Frontal cortex (tissue), 3 donors: ENCODE measurements at regions not wholly inside any gene's neighbourhood (a gene's known extent, or its start where the extent isn't known, plus 50 kb on each side); places are given as distances from the start of the nearest gene placed in this dataset.
A peak's percentile ranks its signal among the peaks of the same experiment; 100 is the strongest.
"Not testable (repeated sequence)": the region's sequence is repeated elsewhere in the genome, so short reads cannot be mapped to it uniquely, and the experiment has no call there.

Experiments
- DNase-seq, 2 donors: peaks; one replicate each; pipeline ENCODE4 v3.0.0; 2012; ENCODE audit warnings: low spot score in 2 of 2
- FAIRE-seq: peaks from 2 replicates; lab custom pipeline; 2012; peaks lifted over from hg19 to GRCh38; lab: Jason Lieb, UNC
- donor health status: control.
- donor health status: control.
- donor health status: control.

DNA sequence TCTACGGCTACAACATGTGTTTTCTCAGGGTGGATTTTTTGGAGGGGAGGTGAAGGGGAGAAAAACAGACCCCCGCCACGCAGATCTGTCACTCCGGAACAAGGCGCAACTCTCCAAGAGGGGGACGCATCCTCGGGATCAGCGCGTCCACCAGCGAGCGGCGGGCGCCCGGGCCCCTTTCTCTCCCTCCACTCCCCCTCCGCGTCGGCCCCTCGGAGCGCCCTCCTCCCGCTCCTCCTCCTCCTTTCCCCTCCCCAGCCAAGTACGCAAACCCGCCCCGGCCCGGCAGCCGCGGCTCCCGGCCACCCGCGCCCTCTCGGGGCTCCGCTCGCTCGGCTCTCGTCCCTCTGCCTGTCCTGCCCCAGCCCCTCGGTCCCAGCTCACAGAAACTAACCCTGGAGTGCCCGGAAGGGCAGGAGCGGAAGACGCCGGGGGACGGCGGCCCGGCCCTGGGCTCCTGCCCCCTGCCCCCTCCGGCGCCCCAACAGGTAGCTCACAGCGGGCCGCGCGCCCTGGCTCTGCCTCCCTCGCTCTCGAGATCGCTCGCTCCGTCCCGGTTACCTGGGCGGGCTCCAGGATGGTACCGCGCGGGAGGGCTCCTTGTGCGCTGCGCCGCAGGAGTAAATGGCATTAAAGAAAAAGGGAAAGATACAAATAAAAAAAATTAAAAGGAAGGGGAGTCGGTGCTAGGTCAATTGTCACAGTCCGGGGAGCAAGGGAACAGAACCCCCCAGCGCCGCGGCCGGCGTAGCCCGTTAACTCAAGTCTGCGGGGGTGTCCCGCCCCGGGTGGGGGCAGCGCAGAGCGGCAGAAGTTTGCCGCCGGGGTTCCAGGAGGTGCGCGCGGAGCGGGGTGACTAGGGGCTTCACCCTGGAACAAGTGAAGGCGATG lies 131.4 kb upstream of the C11orf58 start:
- FAIRE-seq, result no peak
- peak in 1 of 2 donors; percentile 52 for DNase-seq

DNA sequence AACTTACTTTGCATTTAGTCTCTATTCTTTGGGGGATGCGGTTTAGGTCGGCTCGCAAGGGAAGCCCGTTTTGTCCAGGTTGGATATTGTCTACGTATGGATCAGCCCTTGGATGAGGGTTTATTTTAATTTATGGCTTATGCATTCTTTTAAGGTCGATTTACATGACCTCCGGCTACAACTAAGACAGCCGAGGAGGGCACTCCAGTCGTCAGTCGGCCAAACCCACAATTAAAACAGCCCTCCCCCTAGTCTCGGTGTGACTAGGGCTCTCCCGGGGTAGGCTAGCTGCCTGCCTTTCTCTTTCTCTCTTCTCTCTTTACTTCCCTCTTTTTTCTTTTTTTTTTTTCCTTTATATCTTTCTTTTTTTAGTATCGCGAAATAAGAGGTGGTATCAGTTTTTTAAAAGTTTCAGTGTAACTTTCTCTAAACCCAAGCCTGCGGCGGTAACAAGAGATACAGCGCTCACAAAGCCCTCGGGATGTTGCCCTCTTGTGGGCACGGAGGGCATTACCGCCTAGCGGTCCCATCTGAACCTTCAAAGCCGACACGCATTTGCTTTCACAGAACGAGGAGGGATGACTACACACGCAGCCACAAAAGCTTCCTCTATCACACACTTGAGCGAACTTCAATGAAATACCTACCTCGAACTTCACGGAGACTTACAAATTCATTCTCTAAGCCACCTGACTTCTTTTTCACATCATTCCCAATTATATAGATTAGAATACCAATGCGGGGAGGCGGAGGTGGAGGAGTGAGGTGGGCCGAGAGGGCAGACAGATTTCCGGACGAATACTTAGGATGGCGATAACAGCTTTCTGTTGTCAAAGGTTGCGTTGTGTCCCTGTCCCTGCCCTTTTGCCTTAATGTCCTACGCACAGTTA lies 132.3 kb upstream of the C11orf58 start:
- DNase-seq (peak; percentile 86 to 87), FAIRE-seq (no peak)

DNA sequence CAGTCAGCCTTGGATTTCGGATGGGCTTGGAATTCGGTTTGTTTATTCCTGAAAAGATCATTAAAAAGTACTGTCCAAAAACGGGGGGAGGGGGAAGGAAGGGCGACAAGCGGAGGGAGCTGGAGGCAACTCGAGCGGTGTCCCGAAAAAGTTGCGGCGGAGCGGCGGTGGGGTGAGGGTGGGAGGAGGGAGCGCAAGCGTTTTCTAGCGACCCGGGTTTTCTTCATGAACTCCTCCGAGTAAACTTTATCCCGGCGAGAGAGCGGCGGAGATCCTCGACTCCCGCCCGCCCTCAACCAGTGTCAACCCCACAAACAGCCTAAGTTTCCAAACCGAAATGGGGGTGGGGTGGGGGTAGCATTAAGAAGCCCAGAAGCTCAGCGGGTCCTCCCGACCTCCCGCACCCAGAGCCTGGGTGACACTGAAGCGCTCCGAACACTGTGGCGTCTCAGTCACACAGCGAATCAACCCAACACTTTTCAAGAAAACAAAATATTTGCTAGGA lies 133.0 kb upstream of the C11orf58 start:
- DNase-seq (no peak), FAIRE-seq (no peak)

GRCh38 chr11:16604794-16605388 lies 133.6 kb upstream of the C11orf58 start:
- FAIRE-seq (no peak), DNase-seq (peak in 1 of 2 donors; percentile 51)

DNA sequence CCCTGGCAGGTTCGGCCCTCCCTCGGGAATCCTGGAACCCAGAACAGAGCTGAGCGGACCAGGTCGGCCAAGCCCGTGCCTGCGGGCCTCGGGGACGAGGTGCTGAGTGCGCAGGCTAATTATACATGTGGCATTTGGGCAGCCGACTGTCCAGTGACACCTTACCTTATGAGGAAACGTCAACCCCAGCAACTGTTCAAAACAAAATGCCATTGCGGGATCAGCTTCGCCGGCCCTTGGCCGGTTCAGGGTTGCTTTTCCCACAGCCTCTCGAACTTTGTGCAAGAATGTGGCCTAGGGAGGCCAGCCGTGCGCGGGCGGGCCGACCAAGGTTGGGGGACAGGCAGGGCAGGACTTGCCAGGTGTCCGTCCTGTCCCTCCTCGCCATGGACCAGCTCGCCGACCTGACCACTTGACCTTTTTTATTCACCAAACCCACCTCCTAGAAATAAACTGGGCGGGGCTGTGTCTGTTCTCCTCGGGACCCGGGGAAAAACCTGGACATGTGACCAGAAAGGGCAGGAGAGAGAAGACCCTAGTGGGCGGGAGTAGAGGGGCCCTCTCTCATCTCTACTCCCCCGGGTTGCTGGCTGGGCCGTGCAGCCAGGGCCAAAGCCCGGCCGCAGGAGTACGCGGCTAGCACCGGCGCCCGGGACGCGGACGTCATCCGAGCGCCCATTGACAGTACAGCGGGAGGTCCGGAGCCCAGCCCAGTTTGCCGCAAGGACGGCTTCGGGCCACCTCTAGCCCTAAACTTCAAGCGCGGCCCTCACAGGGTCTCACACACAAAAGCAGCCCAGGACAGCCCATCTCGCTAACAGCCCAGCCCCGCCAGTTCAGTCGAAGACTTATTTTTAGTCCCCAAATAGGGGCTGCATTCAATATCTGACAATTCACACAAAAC lies 134.3 kb upstream of the C11orf58 start:
- FAIRE-seq, result no peak
- DNase-seq, result peak in 1 of 2 donors; percentile 37

- DNase-seq (no peak), FAIRE-seq (no peak)
Observed at GRCh38 chr11:16603245-16603644, 135.2 kb upstream of the C11orf58 start.

GRCh38 chr11:16598906-16599305 lies 139.5 kb upstream of the C11orf58 start:
- FAIRE-seq, result no peak
- DNase-seq, result no peak

DNA sequence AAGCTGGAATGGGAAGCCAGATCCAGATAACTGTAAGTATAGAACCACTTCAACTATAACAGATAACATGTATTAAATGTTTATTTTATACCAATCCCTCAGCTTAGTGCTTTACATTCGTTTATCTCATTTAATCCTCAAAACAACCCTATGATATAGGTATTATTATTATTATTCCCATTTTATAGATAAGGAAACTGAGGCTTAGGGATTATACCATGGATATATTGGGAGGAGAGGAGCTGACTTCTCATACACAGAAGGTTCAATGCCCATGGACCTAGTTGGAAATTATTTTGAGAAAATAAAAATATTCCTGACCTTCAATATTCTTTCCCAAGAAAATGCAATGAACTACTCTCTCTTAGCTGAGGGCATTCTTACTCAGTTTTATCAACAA lies 140.4 kb upstream of the C11orf58 start:
- FAIRE-seq, result no peak
- no peak for DNase-seq

DNA sequence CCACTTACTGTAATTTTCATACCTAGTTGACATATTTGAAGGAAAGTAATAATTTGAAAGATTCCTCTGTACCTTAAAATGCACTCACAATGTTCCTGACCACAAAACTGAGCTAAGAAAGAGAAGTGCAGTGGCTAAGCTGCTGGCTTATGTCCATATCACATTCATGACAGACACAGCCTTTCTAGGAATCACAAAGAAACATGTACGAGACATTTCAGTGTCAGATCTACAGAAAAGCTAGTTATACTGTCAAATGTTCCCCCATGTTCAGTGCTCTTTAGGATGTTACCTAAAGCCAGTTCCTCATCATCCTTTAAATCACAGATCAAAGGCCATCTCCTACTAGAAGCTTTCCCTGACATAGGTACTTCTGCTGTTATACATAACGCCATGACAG lies 142.2 kb upstream of the C11orf58 start:
- no peak for DNase-seq
- no peak for FAIRE-seq

DNA sequence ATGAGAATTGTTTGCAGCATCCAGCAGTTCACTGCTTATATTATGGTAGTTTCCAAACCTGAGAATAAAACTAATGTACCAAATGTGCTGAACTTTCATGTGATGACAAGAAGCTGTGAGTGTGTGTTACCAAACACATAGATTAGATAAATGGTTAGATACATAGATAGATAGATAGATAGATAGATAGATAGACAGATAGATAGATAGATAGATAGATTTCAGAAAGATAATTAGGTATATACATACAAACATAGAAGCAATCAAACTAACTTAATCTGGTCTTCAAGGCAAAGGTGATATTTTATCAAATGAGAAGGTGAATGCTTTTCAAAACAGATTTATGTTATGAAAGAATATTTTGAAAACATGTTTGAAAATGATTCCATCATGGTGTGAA lies 147.3 kb upstream of the C11orf58 start:
- FAIRE-seq, result no peak
- no peak for DNase-seq

DNA sequence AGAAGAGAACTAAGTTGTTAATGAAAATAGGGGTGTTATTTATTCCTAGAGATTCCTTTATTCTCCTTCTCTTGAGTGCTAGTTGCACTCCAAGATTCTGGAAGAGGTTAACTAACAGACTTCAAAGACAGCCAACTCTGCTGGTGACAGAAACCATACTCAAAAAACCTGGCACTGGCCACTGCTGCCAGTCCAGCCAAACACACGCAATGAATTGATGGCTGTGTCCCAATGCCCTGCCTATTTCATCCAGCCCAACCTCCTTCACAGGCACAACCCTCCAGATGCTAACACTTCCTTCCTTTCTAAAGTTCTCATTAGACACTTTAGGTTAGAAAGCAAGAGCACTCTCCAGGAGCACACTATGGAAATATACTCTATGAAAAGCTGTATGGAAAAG lies 150.8 kb upstream of the C11orf58 start:
- DNase-seq, result no peak
- no peak for FAIRE-seq

DNA sequence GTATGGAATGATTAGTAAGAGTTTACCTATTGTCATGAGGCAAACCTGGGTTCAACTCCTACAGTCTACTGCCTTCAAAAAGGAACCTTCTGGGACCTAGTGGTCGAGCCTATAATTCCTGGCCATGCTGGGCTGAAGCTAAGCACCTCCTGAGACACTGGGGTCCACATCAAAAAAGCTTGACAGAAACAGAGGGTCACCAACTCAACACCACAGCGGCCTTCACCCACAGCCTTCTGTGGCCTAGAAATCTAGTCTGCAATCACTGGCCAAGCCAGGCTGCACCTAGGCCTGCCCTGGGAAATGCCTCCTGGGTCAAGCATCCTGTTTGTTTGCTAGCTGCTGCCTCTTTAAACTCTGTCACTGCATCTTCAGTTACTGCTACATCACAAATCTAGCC lies 153.9 kb upstream of the C11orf58 start:
- DNase-seq (no peak), FAIRE-seq (no peak)

DNA sequence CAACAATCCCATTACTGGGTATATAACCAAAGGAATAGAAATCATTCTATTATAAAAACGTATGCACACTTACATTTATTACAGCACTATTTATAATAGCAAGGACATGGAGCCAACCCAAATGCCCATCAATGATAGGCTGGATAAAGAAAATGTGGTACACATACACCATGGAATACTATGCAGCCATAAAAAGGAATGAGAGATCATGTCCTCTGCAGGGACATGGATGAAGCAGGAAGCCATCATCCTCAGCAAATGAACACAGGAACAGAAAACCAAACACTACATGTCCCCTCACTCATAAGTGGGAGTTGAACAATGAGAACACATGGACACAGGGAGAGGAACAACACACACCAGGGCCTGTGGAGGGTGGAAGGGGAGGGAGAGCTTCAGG lies 157.4 kb upstream of the C11orf58 start:
- FAIRE-seq, result not testable (repeated sequence)

DNA sequence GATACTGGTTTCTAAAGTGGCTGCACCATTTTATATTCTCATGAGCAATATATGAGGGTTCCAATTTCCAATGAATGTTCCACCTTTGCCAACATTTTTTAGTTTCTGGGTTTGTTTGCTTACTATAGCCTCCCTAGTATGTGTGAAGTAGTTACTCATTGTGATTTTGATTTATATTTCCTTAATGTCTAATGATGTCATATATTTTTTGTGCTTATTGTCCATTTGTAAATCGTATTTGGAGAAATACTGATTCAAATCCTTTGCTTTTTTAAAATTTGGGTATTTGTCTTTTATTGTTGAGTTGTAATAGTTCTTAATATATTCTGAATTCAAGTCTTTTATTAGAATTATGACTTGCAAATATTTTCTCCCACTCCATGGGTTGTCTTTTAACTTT lies 161.0 kb upstream of the C11orf58 start:
- DNase-seq, result no peak
- FAIRE-seq, result no peak

More for the DNA sequence above, 157.4 kb upstream of the C11orf58 start:
- DNase-seq, result not testable (repeated sequence)

- FAIRE-seq, DNase-seq: not testable (repeated sequence)
Observed at GRCh38 chr11:16574889-16575288, 163.6 kb upstream of the C11orf58 start.

GRCh38 chr11:16572945-16573344 lies 165.5 kb upstream of the C11orf58 start:
- DNase-seq (no peak), FAIRE-seq (no peak)

GRCh38 chr11:16561150-16561549 lies 177.3 kb upstream of the C11orf58 start:
- no peak for FAIRE-seq
- DNase-seq, result no peak

- FAIRE-seq, result no peak
- no peak for DNase-seq
Observed at GRCh38 chr11:16558494-16558893, 180.0 kb upstream of the C11orf58 start.

DNA sequence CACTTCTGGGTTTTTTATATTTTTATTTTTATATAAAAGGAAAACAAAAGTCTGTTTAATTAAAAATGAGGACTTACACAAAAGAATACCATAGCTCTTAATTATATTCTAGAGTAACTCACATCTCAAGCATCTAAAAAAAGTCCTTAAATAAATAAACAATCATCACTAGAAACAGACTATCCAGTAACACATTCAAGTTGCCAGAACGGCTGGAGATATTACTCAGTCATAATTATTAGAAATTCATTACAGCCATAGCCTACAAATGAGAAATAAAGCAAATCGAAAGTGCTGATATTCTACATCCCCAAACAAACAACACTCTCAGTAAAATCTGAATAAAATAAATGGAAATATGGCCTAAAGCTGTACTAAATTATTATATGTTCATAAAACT lies 182.5 kb upstream of the C11orf58 start:
- FAIRE-seq, result peak; percentile 58

More for the DNA sequence above, 182.5 kb upstream of the C11orf58 start:
- DNase-seq, result no peak
